IMR-90 (cell line): ENCODE measurements at regions not wholly inside any gene's neighbourhood (a gene's known extent, or its start where the extent isn't known, plus 50 kb on each side); places are given as distances from the start of the nearest gene placed in this dataset.

ENCODE experiments used
- ATAC-seq: fragments of 200-7000 bp; cut with Tn5 transposase; 2 replicates; pipeline ENCODE4 v1.9.1; 2020; ENCODE audit warnings: low read depth, mild to moderate bottlenecking, moderate library complexity
- BruUV-seq: library from RNA; stranded (reverse); fragments of 400-500 nt; replicated peaks from 2 replicates; lab custom pipeline; 2021; lab: Mats Ljungman, UMichigan
- CTCF ChIA-PET: fragments of 300-600 bp; formaldehyde crosslinking; extraction: SDS; loops from one replicate; lab custom pipeline; 2021; ENCODE audit warnings: antibody characterized with exemption; lab: Yijun Ruan, JAX
- POLR2A ChIA-PET: fragments of 300-600 bp; sonication (Branson Sonifier 250); formaldehyde crosslinking; loops from one replicate; lab custom pipeline; 2022; ENCODE audit warnings: antibody characterized with exemption; ENCODE audit not compliant: unreplicated experiment; lab: Charles Lee
- DNase-seq: peaks from one replicate; pipeline ENCODE4 v3.0.0; 2013
- H2AFZ ChIP-seq: replicated peaks from 2 replicates; pipeline ENCODE3; 2013; ENCODE audit warnings: low read length, mild to moderate bottlenecking; ENCODE audit not compliant: poor library complexity
- H2AK5ac ChIP-seq: 2 replicates; pipeline ENCODE4 v1.6.1; 2013; ENCODE audit warnings: low read depth, low read length, inconsistent platforms
- H2AK9ac ChIP-seq: replicated peaks from 2 replicates; pipeline ENCODE3; 2013; ENCODE audit warnings: mild to moderate bottlenecking, low read depth, low read length, moderate library complexity; ENCODE audit not compliant: poor library complexity
- H2BK120ac ChIP-seq: 2 replicates; pipeline ENCODE4 v1.6.1; 2013; ENCODE audit warnings: low read depth, low read length, inconsistent platforms
- H2BK15ac ChIP-seq: 3 replicates; pipeline ENCODE4 v1.6.1; 2013; ENCODE audit warnings: low read depth, low read length, inconsistent platforms
- H2BK20ac ChIP-seq: 2 replicates; pipeline ENCODE4 v1.6.1; 2013; ENCODE audit warnings: low read depth, mild to moderate bottlenecking, inconsistent platforms, low read length, moderate library complexity
- H2BK5ac ChIP-seq: 2 replicates; pipeline ENCODE4 v1.6.1; 2013; ENCODE audit warnings: mild to moderate bottlenecking, low read depth, low read length, inconsistent platforms; ENCODE audit not compliant: poor library complexity, severe bottlenecking
- H3K14ac ChIP-seq: replicated peaks from 2 replicates; pipeline ENCODE4 v1.6.1; 2013; ENCODE audit warnings: low read depth, low read length, inconsistent platforms
- H3K18ac ChIP-seq: 2 replicates; pipeline ENCODE4 v1.6.1; 2013; ENCODE audit warnings: low read depth, low read length, control low read depth
- H3K23ac ChIP-seq: 2 replicates; pipeline ENCODE4 v1.6.1; 2013; ENCODE audit warnings: low read depth, low read length, inconsistent platforms
- H3K27ac ChIP-seq: 2 replicates; pipeline ENCODE4 v1.5.1; 2013; ENCODE audit warnings: mild to moderate bottlenecking, control low read depth, low read length; ENCODE audit not compliant: insufficient read depth
- H3K27me3 ChIP-seq: 2 replicates; pipeline ENCODE4 v1.6.1; 2013; ENCODE audit warnings: low read length; ENCODE audit not compliant: control insufficient read depth, insufficient read depth
- H3K36me3 ChIP-seq: 2 replicates; pipeline ENCODE4 v1.6.1; 2013; ENCODE audit warnings: low read length, mixed read lengths; ENCODE audit not compliant: control insufficient read depth, insufficient read depth
- H3K4ac ChIP-seq: 2 replicates; pipeline ENCODE4 v1.6.1; 2013; ENCODE audit warnings: low read depth, low read length, inconsistent platforms
- H3K4me1 ChIP-seq: 2 replicates; pipeline ENCODE4 v1.6.1; 2013; ENCODE audit warnings: low read length, mixed read lengths; ENCODE audit not compliant: control insufficient read depth, insufficient read depth
- H3K4me2 ChIP-seq: 2 replicates; pipeline ENCODE4 v1.6.1; 2013; ENCODE audit warnings: low read depth, mild to moderate bottlenecking, control low read depth, low read length, moderate library complexity
- H3K4me3 ChIP-seq: 2 replicates; pipeline ENCODE4 v1.5.1; 2013; ENCODE audit warnings: low read depth, mild to moderate bottlenecking, control low read depth, low read length, moderate library complexity; ENCODE audit not compliant: insufficient read depth
- H3K56ac ChIP-seq: 2 replicates; pipeline ENCODE4 v1.6.1; 2013; ENCODE audit warnings: low read length, inconsistent platforms; ENCODE audit not compliant: insufficient read depth; ENCODE audit errors: extremely low read depth
- H3K79me1 ChIP-seq, 2 experiments: 2 replicates each; pipeline ENCODE4 v1.6.1; 2013; ENCODE audit warnings: low read length in 2 of 2, inconsistent platforms in 1 of 2, low read depth in 1 of 2
- H3K9ac ChIP-seq: 2 replicates; pipeline ENCODE4 v1.6.1; 2013; ENCODE audit warnings: low read depth, low read length, control low read depth
- H3K9me1 ChIP-seq: 2 replicates; pipeline ENCODE4 v1.6.1; 2013; ENCODE audit warnings: low read length, inconsistent platforms; ENCODE audit not compliant: insufficient read depth
- H3K9me3 ChIP-seq: 2 replicates; pipeline ENCODE4 v1.6.1; 2013; ENCODE audit warnings: low read length; ENCODE audit not compliant: control insufficient read depth, insufficient read depth
- H4K20me1 ChIP-seq: 2 replicates; pipeline ENCODE4 v1.6.1; 2013; ENCODE audit warnings: low read length, inconsistent platforms; ENCODE audit not compliant: insufficient read depth
- H4K5ac ChIP-seq: 2 replicates; pipeline ENCODE4 v1.6.1; 2013; ENCODE audit warnings: mild to moderate bottlenecking, low read depth, low read length, control low read depth
- H4K8ac ChIP-seq, 2 experiments: 2 replicates each; pipeline ENCODE4 v1.6.1; 2013; ENCODE audit warnings: low read depth in 2 of 2, low read length in 2 of 2, control low read depth in 1 of 2, inconsistent platforms in 1 of 2
- H4K91ac ChIP-seq: 2 replicates; pipeline ENCODE4 v1.6.1; 2013; ENCODE audit warnings: low read depth, low read length, inconsistent platforms; ENCODE audit not compliant: insufficient read depth
- BHLHE40 ChIP-seq: fragments of 150-350 bp; IDR thresholded peaks from 2 replicates; pipeline ENCODE4 v1.6.1; 2016; ENCODE audit warnings: mild to moderate bottlenecking, low read depth, low read length
- MAFK ChIP-seq: IDR thresholded peaks from 2 replicates; pipeline ENCODE4 v1.6.1; 2012; ENCODE audit warnings: low read depth, low read length, improper control_type of control experiment
- RCOR1 ChIP-seq: IDR thresholded peaks from 2 replicates; pipeline ENCODE4 v1.6.1; 2012; ENCODE audit warnings: mild to moderate bottlenecking, low read length, improper control_type of control experiment; ENCODE audit not compliant: insufficient replicate concordance
- WGBS, 2 experiments: methylation state at CpG; one replicate each; pipeline versions ENCODE4 v1.1.5 to v1.1.7; 2013; ENCODE audit warnings: missing lambda C conversion rate in 2 of 2; ENCODE audit not compliant: insufficient read length in 1 of 2; ENCODE audit errors: extremely low coverage in 2 of 2; 5-methylcytosine and 5-hydroxymethylcytosine counted together
- dilution Hi-C: fragments of 300-500 bp; cut with HindIII; formaldehyde crosslinking; loops from one replicate; pipeline ENCODE4 v1.14.3; 2018; ENCODE audit warnings: low sequenced_read_pairs; ENCODE audit not compliant: unreplicated experiment
- in situ Hi-C: fragments of 300-500 bp; cut with MboI; formaldehyde crosslinking; loops from 3 replicates; pipeline ENCODE4 v1.14.3; 2019; ENCODE audit warnings: low sequenced_read_pairs, inconsistent platforms, mixed read lengths
- intact Hi-C: fragments of 100-400 bp; cut with micrococcal nuclease; formaldehyde crosslinking; loops from 2 replicates; pipeline ENCODE4 v1.10.0; 2022

- H2AK9ac ChIP-seq: no peak overlapping the region
- no peaks in the 10 kb centered on the region; the same call in 1 of the 2 replicates for H3K9me3 ChIP-seq
- no peaks in the 10 kb centered on the region for H3K27me3 ChIP-seq
- H3K4ac ChIP-seq: no peak overlapping the region
- H3K56ac ChIP-seq: no peak overlapping the region
- no peak overlapping the region for H3K23ac ChIP-seq
- dilution Hi-C loops (no loop called here), intact Hi-C loops (no loop called here), in situ Hi-C loops (no loop called here)
- no TSS peak for BruUV-seq
- H2BK15ac ChIP-seq: no peak overlapping the region
- no peak overlapping the region for H4K5ac ChIP-seq
- no peak overlapping the region for H2AK5ac ChIP-seq
- no peaks in the 10 kb centered on the region for H3K9me1 ChIP-seq
- H3K4me1 ChIP-seq: no peaks in the 10 kb centered on the region
- H4K8ac ChIP-seq: no peak overlapping the region
- H3K9ac ChIP-seq: no peak overlapping the region
- ChIA-PET CTCF (no interaction called here), POLR2A (no interaction called here)
- H2BK120ac ChIP-seq: no peak overlapping the region
- H3K4me3 ChIP-seq: no peak overlapping the region
- H3K14ac ChIP-seq: no peak overlapping the region
- no peaks in the 10 kb centered on the region for H3K36me3 ChIP-seq
- H4K91ac ChIP-seq: no peak overlapping the region
- H4K20me1 ChIP-seq: no peaks in the 10 kb centered on the region
- H3K27ac ChIP-seq: no peak overlapping the region
- no peak overlapping the region for H2BK5ac ChIP-seq
- no peak overlapping the region for H3K18ac ChIP-seq
- no CpG with 5 or more reads among the region's 1 CpG for WGBS, 2 experiments
- no peak for TF ChIP-seq RCOR1
- TF ChIP-seq MAFK: peak; percentile 38; the same call in 1 of the 2 replicates
- no peak for TF ChIP-seq BHLHE40
- H2AFZ ChIP-seq: no peak overlapping the region
- H2BK20ac ChIP-seq: no peak overlapping the region
- H3K4me2 ChIP-seq: no peak overlapping the region
- DNase-seq: no peak
- H3K79me1 ChIP-seq: no peaks in the 10 kb centered on the region
- ATAC-seq: no peak
Observed at GRCh38 chr6:93964926-93965325, 545.6 kb upstream of the EPHA7 start.
